ENCODE measurements at regions not wholly inside any gene's neighbourhood (a gene's known extent, or its start where the extent isn't known, plus 50 kb on each side); places are given as distances from the start of the nearest gene placed in this dataset.

- Histone ChIP-seq H3K36me3 (ENCODE audit: control insufficient read depth, insufficient read depth, low read length) (no peaks in the 10 kb centered on the region), H3K4me3 (ENCODE audit: low read depth, low read length) (no peak overlapping the region), H3K27me3 (ENCODE audit: control insufficient read depth, insufficient read depth, low read length) (no peaks in the 10 kb centered on the region)
- TF ChIP-seq, protein P1, sequence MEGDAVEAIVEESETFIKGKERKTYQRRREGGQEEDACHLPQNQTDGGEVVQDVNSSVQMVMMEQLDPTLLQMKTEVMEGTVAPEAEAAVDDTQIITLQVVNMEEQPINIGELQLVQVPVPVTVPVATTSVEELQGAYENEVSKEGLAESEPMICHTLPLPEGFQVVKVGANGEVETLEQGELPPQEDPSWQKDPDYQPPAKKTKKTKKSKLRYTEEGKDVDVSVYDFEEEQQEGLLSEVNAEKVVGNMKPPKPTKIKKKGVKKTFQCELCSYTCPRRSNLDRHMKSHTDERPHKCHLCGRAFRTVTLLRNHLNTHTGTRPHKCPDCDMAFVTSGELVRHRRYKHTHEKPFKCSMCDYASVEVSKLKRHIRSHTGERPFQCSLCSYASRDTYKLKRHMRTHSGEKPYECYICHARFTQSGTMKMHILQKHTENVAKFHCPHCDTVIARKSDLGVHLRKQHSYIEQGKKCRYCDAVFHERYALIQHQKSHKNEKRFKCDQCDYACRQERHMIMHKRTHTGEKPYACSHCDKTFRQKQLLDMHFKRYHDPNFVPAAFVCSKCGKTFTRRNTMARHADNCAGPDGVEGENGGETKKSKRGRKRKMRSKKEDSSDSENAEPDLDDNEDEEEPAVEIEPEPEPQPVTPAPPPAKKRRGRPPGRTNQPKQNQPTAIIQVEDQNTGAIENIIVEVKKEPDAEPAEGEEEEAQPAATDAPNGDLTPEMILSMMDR (IDR thresholded peaks at IDR 0.05; ENCODE audit: insufficient read depth, low read depth, low read length): no peak
- CTCF ChIA-PET: interaction anchor here (0.6 kb wide), 1 partner anchor 24 kb away, joined by 3 read pairs; no protein-coding TSS in a partner anchor
- DNase-seq (ENCODE audit: low read depth): no peak
- POLR2A ChIA-PET: no interaction called here
These were observed 195.9 kb upstream of the CYRIA start for GRCh38 chr2:16861530-16861929.

- H3K4me3 ChIP-seq (ENCODE audit: low read depth, low read length): no peak overlapping the region
- H3K27me3 ChIP-seq (ENCODE audit: control insufficient read depth, insufficient read depth, low read length): no peaks in the 10 kb centered on the region
- TF ChIP-seq, protein P1 (IDR thresholded peaks at IDR 0.05; ENCODE audit: insufficient read depth, low read depth, low read length): no peak
- ChIA-PET POLR2A (no interaction called here), CTCF (interaction anchor here (0.6 kb wide), 1 partner anchor 24 kb away, joined by 3 read pairs; no protein-coding TSS in a partner anchor)
- DNase-seq (ENCODE audit: low read depth): no peak
- no peaks in the 10 kb centered on the region for H3K36me3 ChIP-seq (ENCODE audit: control insufficient read depth, insufficient read depth, low read length)
These were observed 195.5 kb upstream of the CYRIA start for GRCh38 chr2:16861111-16861510.

- POLR2A ChIA-PET: no interaction called here
- no peaks in the 10 kb centered on the region for H3K36me3 ChIP-seq (ENCODE audit: control insufficient read depth, insufficient read depth, low read length)
- TF ChIP-seq, protein P1 (IDR thresholded peaks at IDR 0.05; ENCODE audit: insufficient read depth, low read depth, low read length): no peak
- CTCF ChIA-PET: no interaction called here
- no peak for DNase-seq (ENCODE audit: low read depth)
- no peak overlapping the region for H3K4me3 ChIP-seq (ENCODE audit: low read depth, low read length)
- H3K27me3 ChIP-seq (ENCODE audit: control insufficient read depth, insufficient read depth, low read length): no peaks in the 10 kb centered on the region
These were observed 195.0 kb upstream of the CYRIA start for GRCh38 chr2:16860627-16861026.

- ChIA-PET POLR2A (no interaction called here), CTCF (no interaction called here)
These were observed 189.5 kb upstream of the CYRIA start for GRCh38 chr2:16855183-16855582.

DNA sequence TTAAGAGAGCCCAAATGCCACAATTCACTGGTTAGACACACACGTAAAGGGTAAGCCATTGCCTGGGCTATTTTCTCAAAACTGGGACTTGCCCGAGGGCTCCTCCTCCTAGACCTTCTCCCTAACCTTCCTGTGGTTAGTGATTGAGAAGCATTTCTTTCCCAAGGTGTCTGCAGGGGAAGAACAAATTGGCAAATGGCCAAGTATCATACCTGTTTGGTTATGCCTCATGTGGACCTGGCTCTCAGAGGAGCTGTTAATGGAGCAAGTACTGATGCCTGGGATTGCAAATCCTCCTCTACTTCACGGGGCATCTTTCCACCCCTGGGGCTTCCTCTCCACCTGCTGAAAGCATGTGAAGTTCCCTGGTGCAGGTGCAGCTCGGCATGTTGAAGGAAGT, 187.5 kb upstream of the CYRIA start:
- CTCF ChIA-PET: interaction anchor here (0.6 kb wide), 1 partner anchor 85 kb away, joined by 3 read pairs; no protein-coding TSS in a partner anchor
- Histone ChIP-seq H3K4me3 (ENCODE audit: low read depth, low read length) (no peak overlapping the region), H3K36me3 (ENCODE audit: control insufficient read depth, insufficient read depth, low read length) (no peaks in the 10 kb centered on the region), H3K27me3 (ENCODE audit: control insufficient read depth, insufficient read depth, low read length) (no peaks in the 10 kb centered on the region)
- no peak for DNase-seq (ENCODE audit: low read depth)
- POLR2A ChIA-PET: no interaction called here
- TF ChIP-seq, protein P1 (IDR thresholded peaks at IDR 0.05; ENCODE audit: insufficient read depth, low read depth, low read length): no peak

More at GRCh38 chr2:16855183-16855582, 189.5 kb upstream of the CYRIA start:
- H3K36me3 ChIP-seq (ENCODE audit: control insufficient read depth, insufficient read depth, low read length): no peaks in the 10 kb centered on the region
- no peak for DNase-seq (ENCODE audit: low read depth)
- no peak overlapping the region for H3K4me3 ChIP-seq (ENCODE audit: low read depth, low read length)
- TF ChIP-seq, protein P1 (IDR thresholded peaks at IDR 0.05; ENCODE audit: insufficient read depth, low read depth, low read length): no peak
- no peaks in the 10 kb centered on the region for H3K27me3 ChIP-seq (ENCODE audit: control insufficient read depth, insufficient read depth, low read length)

Data from BJ (cell line).